ENCODE measurements at regions not wholly inside any gene's neighbourhood (a gene's known extent, or its start where the extent isn't known, plus 50 kb on each side); places are given as distances from the start of the nearest gene placed in this dataset.

- CTCF ChIA-PET = no interaction called here
Observed at GRCh38 chr20:40786336-40786735, 97.3 kb upstream of the MAFB start.

GRCh38 chr20:40787941-40788340, 98.9 kb upstream of the MAFB start:
- no peak for TF ChIP-seq POLR2AphosphoS5 (IDR thresholded peaks at IDR 0.05; ENCODE audit: low read depth, low read length)
- no peak for TF ChIP-seq SIN3A (IDR thresholded peaks at IDR 0.05; ENCODE audit: borderline replicate concordance, insufficient read depth, low read depth, low read length)
- TF ChIP-seq REST (IDR thresholded peaks at IDR 0.05; ENCODE audit: insufficient read depth in 1 of 2, low read depth in 2 of 2, low read length in 1 of 2) = no peak
- TF ChIP-seq CTCF (IDR thresholded peaks at IDR 0.05) = no peak
- no peak for TF ChIP-seq TCF7L2 (IDR thresholded peaks at IDR 0.05; ENCODE audit: low read depth, low read length)
- in situ Hi-C loops (cut with HindIII; ENCODE audit: low pct_unique_long_range_greater_than_20kb, low sequenced_read_pairs) = no loop called here
- CTCF ChIA-PET = no interaction called here
- no peak for DNase-seq (ENCODE audit: low read depth, low spot score)
- Histone ChIP-seq H3K4me3 (ENCODE audit: low read depth in 2 of 2, low read length in 2 of 2) (no peak overlapping the region), H3K36me3 (ENCODE audit: control insufficient read depth, insufficient read depth, low read length) (no peaks in the 10 kb centered on the region), H3K9me3 (ENCODE audit: control insufficient read depth, insufficient read depth, low read depth, low read length) (no peaks in the 10 kb centered on the region), H3K27ac (ENCODE audit: low read length) (no peak overlapping the region), H3K4me1 (ENCODE audit: control insufficient read depth, insufficient read depth, low read length) (no peaks in the 10 kb centered on the region), H3K27me3 (ENCODE audit: control insufficient read depth, insufficient read depth, low read length) (peaks cover 16% of the 10 kb centered on the region; the same call in 1 of the 2 replicates)
- POLR2A ChIA-PET = no interaction called here
- no peak for ATAC-seq
- no TSS peak for BruUV-seq (replicated peaks)
- intact Hi-C loops (cut with micrococcal nuclease; ENCODE audit: unreplicated experiment) = no loop called here

More at GRCh38 chr20:40786336-40786735, 97.3 kb upstream of the MAFB start:
- no TSS peak for BruUV-seq (replicated peaks)
- in situ Hi-C loops (cut with HindIII; ENCODE audit: low pct_unique_long_range_greater_than_20kb, low sequenced_read_pairs) (no loop called here), intact Hi-C loops (cut with micrococcal nuclease; ENCODE audit: unreplicated experiment) (no loop called here)
- Histone ChIP-seq H3K4me3 (ENCODE audit: low read depth in 2 of 2, low read length in 2 of 2) (no peak overlapping the region), H3K9me3 (ENCODE audit: control insufficient read depth, insufficient read depth, low read depth, low read length) (no peaks in the 10 kb centered on the region), H3K36me3 (ENCODE audit: control insufficient read depth, insufficient read depth, low read length) (no peaks in the 10 kb centered on the region), H3K27me3 (ENCODE audit: control insufficient read depth, insufficient read depth, low read length) (peaks cover 16% of the 10 kb centered on the region; the same call in 1 of the 2 replicates), H3K27ac (ENCODE audit: low read length) (no peak overlapping the region), H3K4me1 (ENCODE audit: control insufficient read depth, insufficient read depth, low read length) (no peaks in the 10 kb centered on the region)
- no peak for ATAC-seq
- TF ChIP-seq TCF7L2 (IDR thresholded peaks at IDR 0.05; ENCODE audit: low read depth, low read length) (no peak), SIN3A (IDR thresholded peaks at IDR 0.05; ENCODE audit: borderline replicate concordance, insufficient read depth, low read depth, low read length) (no peak), POLR2AphosphoS5 (IDR thresholded peaks at IDR 0.05; ENCODE audit: low read depth, low read length) (no peak), REST (IDR thresholded peaks at IDR 0.05; ENCODE audit: insufficient read depth in 1 of 2, low read depth in 2 of 2, low read length in 1 of 2) (no peak), CTCF (IDR thresholded peaks at IDR 0.05) (no peak)
- POLR2A ChIA-PET = no interaction called here
- no peak for DNase-seq (ENCODE audit: low read depth, low spot score)

Data from Panc1 (cell line).